ENCODE measurements at regions not wholly inside any gene's neighbourhood (a gene's known extent, or its start where the extent isn't known, plus 50 kb on each side); places are given as distances from the start of the nearest gene placed in this dataset.

- no peaks in the 10 kb centered on the region for H3K27me3 ChIP-seq (ENCODE audit: insufficient read depth, low read length)
- H3K79me2 ChIP-seq (ENCODE audit: control insufficient read depth, insufficient read depth, low read length, unreplicated experiment) = no peaks in the 10 kb centered on the region
- H2AFZ ChIP-seq (ENCODE audit: low read length, unreplicated experiment) = no peak overlapping the region
- no peak overlapping the region for H3K27ac ChIP-seq (ENCODE audit: low read depth, low read length)
- H3K4me3 ChIP-seq (ENCODE audit: low read depth, low read length) = no peak overlapping the region
- H3K36me3 ChIP-seq (ENCODE audit: insufficient read depth, low read length) = no peaks in the 10 kb centered on the region
- H3K4me1 ChIP-seq (ENCODE audit: control insufficient read depth, insufficient read depth, low read length, unreplicated experiment) = no peaks in the 10 kb centered on the region
These were observed 164.3 kb downstream of the BMP7 start for GRCh38 chr20:57102160-57102559.

GRCh38 chr20:57102566-57102965, 163.9 kb downstream of the BMP7 start:
- Histone ChIP-seq H3K4me3 (ENCODE audit: low read depth, low read length) (no peak overlapping the region), H3K27ac (ENCODE audit: low read depth, low read length) (no peak overlapping the region), H3K4me1 (ENCODE audit: control insufficient read depth, insufficient read depth, low read length, unreplicated experiment) (no peaks in the 10 kb centered on the region), H3K79me2 (ENCODE audit: control insufficient read depth, insufficient read depth, low read length, unreplicated experiment) (no peaks in the 10 kb centered on the region), H3K36me3 (ENCODE audit: insufficient read depth, low read length) (no peaks in the 10 kb centered on the region), H3K27me3 (ENCODE audit: insufficient read depth, low read length) (no peaks in the 10 kb centered on the region), H2AFZ (ENCODE audit: low read length, unreplicated experiment) (no peak overlapping the region)

- no peaks in the 10 kb centered on the region for H3K36me3 ChIP-seq (ENCODE audit: insufficient read depth, low read length)
- H3K79me2 ChIP-seq (ENCODE audit: control insufficient read depth, insufficient read depth, low read length, unreplicated experiment) = no peaks in the 10 kb centered on the region
- no peak overlapping the region for H3K27ac ChIP-seq (ENCODE audit: low read depth, low read length)
- no peak overlapping the region for H3K4me3 ChIP-seq (ENCODE audit: low read depth, low read length)
- H2AFZ ChIP-seq (ENCODE audit: low read length, unreplicated experiment) = no peak overlapping the region
- H3K27me3 ChIP-seq (ENCODE audit: insufficient read depth, low read length) = no peaks in the 10 kb centered on the region
- H3K4me1 ChIP-seq (ENCODE audit: control insufficient read depth, insufficient read depth, low read length, unreplicated experiment) = no peaks in the 10 kb centered on the region
These were observed 163.2 kb downstream of the BMP7 start for GRCh38 chr20:57103146-57103800.

GRCh38 chr20:57104113-57104512, 162.3 kb downstream of the BMP7 start:
- no peak overlapping the region for H2AFZ ChIP-seq (ENCODE audit: low read length, unreplicated experiment)

GRCh38 chr20:57104651-57105204, 161.7 kb downstream of the BMP7 start:
- Histone ChIP-seq H2AFZ (ENCODE audit: low read length, unreplicated experiment) (no peak overlapping the region), H3K27me3 (ENCODE audit: insufficient read depth, low read length) (no peaks in the 10 kb centered on the region), H3K4me3 (ENCODE audit: low read depth, low read length) (no peak overlapping the region), H3K36me3 (ENCODE audit: insufficient read depth, low read length) (no peaks in the 10 kb centered on the region), H3K79me2 (ENCODE audit: control insufficient read depth, insufficient read depth, low read length, unreplicated experiment) (no peaks in the 10 kb centered on the region), H3K27ac (ENCODE audit: low read depth, low read length) (no peak overlapping the region), H3K4me1 (ENCODE audit: control insufficient read depth, insufficient read depth, low read length, unreplicated experiment) (no peaks in the 10 kb centered on the region)

More at GRCh38 chr20:57104113-57104512, 162.3 kb downstream of the BMP7 start:
- H3K4me1 ChIP-seq (ENCODE audit: control insufficient read depth, insufficient read depth, low read length, unreplicated experiment) = no peaks in the 10 kb centered on the region
- H3K36me3 ChIP-seq (ENCODE audit: insufficient read depth, low read length) = no peaks in the 10 kb centered on the region
- no peak overlapping the region for H3K27ac ChIP-seq (ENCODE audit: low read depth, low read length)
- H3K79me2 ChIP-seq (ENCODE audit: control insufficient read depth, insufficient read depth, low read length, unreplicated experiment) = no peaks in the 10 kb centered on the region
- H3K27me3 ChIP-seq (ENCODE audit: insufficient read depth, low read length) = no peaks in the 10 kb centered on the region
- H3K4me3 ChIP-seq (ENCODE audit: low read depth, low read length) = no peak overlapping the region

GRCh38 chr20:57106030-57106682, 160.3 kb downstream of the BMP7 start:
- no peaks in the 10 kb centered on the region for H3K36me3 ChIP-seq (ENCODE audit: insufficient read depth, low read length)
- no peaks in the 10 kb centered on the region for H3K4me1 ChIP-seq (ENCODE audit: control insufficient read depth, insufficient read depth, low read length, unreplicated experiment)
- H3K27ac ChIP-seq (ENCODE audit: low read depth, low read length) = no peak overlapping the region
- H3K79me2 ChIP-seq (ENCODE audit: control insufficient read depth, insufficient read depth, low read length, unreplicated experiment) = no peaks in the 10 kb centered on the region
- H3K4me3 ChIP-seq (ENCODE audit: low read depth, low read length) = no peak overlapping the region
- H3K27me3 ChIP-seq (ENCODE audit: insufficient read depth, low read length) = no peaks in the 10 kb centered on the region
- H2AFZ ChIP-seq (ENCODE audit: low read length, unreplicated experiment) = no peak overlapping the region

- H2AFZ ChIP-seq (ENCODE audit: low read length, unreplicated experiment) = no peak overlapping the region
- H3K4me1 ChIP-seq (ENCODE audit: control insufficient read depth, insufficient read depth, low read length, unreplicated experiment) = no peaks in the 10 kb centered on the region
- H3K27ac ChIP-seq (ENCODE audit: low read depth, low read length) = no peak overlapping the region
- no peaks in the 10 kb centered on the region for H3K27me3 ChIP-seq (ENCODE audit: insufficient read depth, low read length)
- no peak overlapping the region for H3K4me3 ChIP-seq (ENCODE audit: low read depth, low read length)
- H3K79me2 ChIP-seq (ENCODE audit: control insufficient read depth, insufficient read depth, low read length, unreplicated experiment) = no peaks in the 10 kb centered on the region
- H3K36me3 ChIP-seq (ENCODE audit: insufficient read depth, low read length) = no peaks in the 10 kb centered on the region
These were observed 159.7 kb downstream of the BMP7 start for GRCh38 chr20:57106692-57107091.

GRCh38 chr20:57107208-57107607, 159.2 kb downstream of the BMP7 start:
- Histone ChIP-seq H3K79me2 (ENCODE audit: control insufficient read depth, insufficient read depth, low read length, unreplicated experiment) (no peaks in the 10 kb centered on the region), H3K4me3 (ENCODE audit: low read depth, low read length) (no peak overlapping the region), H2AFZ (ENCODE audit: low read length, unreplicated experiment) (no peak overlapping the region), H3K27ac (ENCODE audit: low read depth, low read length) (no peak overlapping the region), H3K4me1 (ENCODE audit: control insufficient read depth, insufficient read depth, low read length, unreplicated experiment) (no peaks in the 10 kb centered on the region), H3K27me3 (ENCODE audit: insufficient read depth, low read length) (no peaks in the 10 kb centered on the region), H3K36me3 (ENCODE audit: insufficient read depth, low read length) (no peaks in the 10 kb centered on the region)

- H2AFZ ChIP-seq (ENCODE audit: low read length, unreplicated experiment) = no peak overlapping the region
- no peaks in the 10 kb centered on the region for H3K36me3 ChIP-seq (ENCODE audit: insufficient read depth, low read length)
These were observed 158.2 kb downstream of the BMP7 start for GRCh38 chr20:57108218-57108617.

GRCh38 chr20:57108742-57109570, 157.5 kb downstream of the BMP7 start:
- Histone ChIP-seq H2AFZ (ENCODE audit: low read length, unreplicated experiment) (no peak overlapping the region), H3K27ac (ENCODE audit: low read depth, low read length) (no peak overlapping the region), H3K4me1 (ENCODE audit: control insufficient read depth, insufficient read depth, low read length, unreplicated experiment) (no peaks in the 10 kb centered on the region), H3K4me3 (ENCODE audit: low read depth, low read length) (no peak overlapping the region), H3K79me2 (ENCODE audit: control insufficient read depth, insufficient read depth, low read length, unreplicated experiment) (no peaks in the 10 kb centered on the region), H3K36me3 (ENCODE audit: insufficient read depth, low read length) (no peaks in the 10 kb centered on the region), H3K27me3 (ENCODE audit: insufficient read depth, low read length) (no peaks in the 10 kb centered on the region)

More at GRCh38 chr20:57108218-57108617, 158.2 kb downstream of the BMP7 start:
- H3K79me2 ChIP-seq (ENCODE audit: control insufficient read depth, insufficient read depth, low read length, unreplicated experiment) = no peaks in the 10 kb centered on the region
- no peak overlapping the region for H3K4me3 ChIP-seq (ENCODE audit: low read depth, low read length)
- no peaks in the 10 kb centered on the region for H3K4me1 ChIP-seq (ENCODE audit: control insufficient read depth, insufficient read depth, low read length, unreplicated experiment)
- no peak overlapping the region for H3K27ac ChIP-seq (ENCODE audit: low read depth, low read length)
- H3K27me3 ChIP-seq (ENCODE audit: insufficient read depth, low read length) = no peaks in the 10 kb centered on the region

Measured in ACC112 (cell line).